ENCODE measurements at regions not wholly inside any gene's neighbourhood (a gene's known extent, or its start where the extent isn't known, plus 50 kb on each side); places are given as distances from the start of the nearest gene placed in this dataset.

DNA sequence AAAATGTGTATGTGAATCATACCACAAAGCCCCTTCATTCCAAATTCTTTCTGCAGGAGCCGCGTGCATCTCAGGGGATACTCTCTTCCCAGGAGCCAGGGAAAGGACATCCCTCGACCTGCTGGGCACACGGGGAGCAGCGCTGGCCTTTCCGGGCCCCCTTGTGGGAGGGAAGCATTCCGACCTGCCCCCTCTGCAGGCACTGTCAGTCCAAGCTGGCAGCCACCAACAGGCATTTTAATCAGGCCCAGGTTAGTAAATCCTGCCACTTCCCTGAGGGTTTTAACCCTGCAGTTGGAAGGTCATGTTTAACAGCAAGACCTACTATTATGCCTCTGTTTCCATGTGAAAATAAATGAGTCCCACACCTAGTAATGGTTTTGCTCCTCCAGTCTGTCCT is 391.5 kb downstream of the SHANK2 start:
- TF ChIP-seq, protein P1, sequence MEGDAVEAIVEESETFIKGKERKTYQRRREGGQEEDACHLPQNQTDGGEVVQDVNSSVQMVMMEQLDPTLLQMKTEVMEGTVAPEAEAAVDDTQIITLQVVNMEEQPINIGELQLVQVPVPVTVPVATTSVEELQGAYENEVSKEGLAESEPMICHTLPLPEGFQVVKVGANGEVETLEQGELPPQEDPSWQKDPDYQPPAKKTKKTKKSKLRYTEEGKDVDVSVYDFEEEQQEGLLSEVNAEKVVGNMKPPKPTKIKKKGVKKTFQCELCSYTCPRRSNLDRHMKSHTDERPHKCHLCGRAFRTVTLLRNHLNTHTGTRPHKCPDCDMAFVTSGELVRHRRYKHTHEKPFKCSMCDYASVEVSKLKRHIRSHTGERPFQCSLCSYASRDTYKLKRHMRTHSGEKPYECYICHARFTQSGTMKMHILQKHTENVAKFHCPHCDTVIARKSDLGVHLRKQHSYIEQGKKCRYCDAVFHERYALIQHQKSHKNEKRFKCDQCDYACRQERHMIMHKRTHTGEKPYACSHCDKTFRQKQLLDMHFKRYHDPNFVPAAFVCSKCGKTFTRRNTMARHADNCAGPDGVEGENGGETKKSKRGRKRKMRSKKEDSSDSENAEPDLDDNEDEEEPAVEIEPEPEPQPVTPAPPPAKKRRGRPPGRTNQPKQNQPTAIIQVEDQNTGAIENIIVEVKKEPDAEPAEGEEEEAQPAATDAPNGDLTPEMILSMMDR (IDR thresholded peaks at IDR 0.05): no peak
- TF ChIP-seq POLR2A (IDR thresholded peaks at IDR 0.05): no peak

Measured in thyroid gland (tissue), 4 donors.